OCI-LY3 (cell line): ENCODE measurements at regions not wholly inside any gene's neighbourhood (a gene's known extent, or its start where the extent isn't known, plus 50 kb on each side); places are given as distances from the start of the nearest gene placed in this dataset.

Experiments used
- EZH2phosphoT487 ChIP-seq: fragments of 200-600 bp; shearing (Covaris generic); IDR thresholded peaks from 2 replicates; pipeline ENCODE4 v1.6.1; 2018; ENCODE audit warnings: antibody characterized with exemption, mixed run types, low read depth
- TF ChIP-seq, protein P1 (sequence below): fragments of 200-600, 300-600 bp; sonication (generic); IDR thresholded peaks from 2 replicates; pipeline ENCODE4 v1.5.1; 2014; ENCODE audit warnings: antibody characterized with exemption, low read length, low read depth

DNA sequence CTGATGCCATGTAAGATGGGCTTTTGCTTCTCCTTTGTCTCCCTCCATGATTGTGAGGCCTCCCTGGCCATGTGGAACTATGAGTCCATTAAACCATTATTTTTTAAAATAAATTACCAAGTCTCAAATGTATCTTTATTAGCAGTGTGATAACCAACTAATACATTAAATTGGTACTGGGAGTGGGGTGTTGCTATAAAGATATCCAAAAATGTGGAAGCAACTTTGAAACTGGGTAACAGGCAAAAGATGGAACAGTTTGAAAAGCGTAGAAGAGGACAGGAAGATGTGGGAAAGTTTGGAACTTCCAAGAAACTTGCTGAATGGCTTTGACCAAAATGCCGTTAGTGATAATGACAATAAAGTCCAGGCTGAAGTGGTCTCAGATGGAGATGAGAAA, 526.7 kb downstream of the SH3BGRL start:
- TF ChIP-seq, protein P1, sequence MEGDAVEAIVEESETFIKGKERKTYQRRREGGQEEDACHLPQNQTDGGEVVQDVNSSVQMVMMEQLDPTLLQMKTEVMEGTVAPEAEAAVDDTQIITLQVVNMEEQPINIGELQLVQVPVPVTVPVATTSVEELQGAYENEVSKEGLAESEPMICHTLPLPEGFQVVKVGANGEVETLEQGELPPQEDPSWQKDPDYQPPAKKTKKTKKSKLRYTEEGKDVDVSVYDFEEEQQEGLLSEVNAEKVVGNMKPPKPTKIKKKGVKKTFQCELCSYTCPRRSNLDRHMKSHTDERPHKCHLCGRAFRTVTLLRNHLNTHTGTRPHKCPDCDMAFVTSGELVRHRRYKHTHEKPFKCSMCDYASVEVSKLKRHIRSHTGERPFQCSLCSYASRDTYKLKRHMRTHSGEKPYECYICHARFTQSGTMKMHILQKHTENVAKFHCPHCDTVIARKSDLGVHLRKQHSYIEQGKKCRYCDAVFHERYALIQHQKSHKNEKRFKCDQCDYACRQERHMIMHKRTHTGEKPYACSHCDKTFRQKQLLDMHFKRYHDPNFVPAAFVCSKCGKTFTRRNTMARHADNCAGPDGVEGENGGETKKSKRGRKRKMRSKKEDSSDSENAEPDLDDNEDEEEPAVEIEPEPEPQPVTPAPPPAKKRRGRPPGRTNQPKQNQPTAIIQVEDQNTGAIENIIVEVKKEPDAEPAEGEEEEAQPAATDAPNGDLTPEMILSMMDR: no peak
- no peak for TF ChIP-seq EZH2phosphoT487
